T-helper 17 cell (primary cell): ENCODE measurements at regions not wholly inside any gene's neighbourhood (a gene's known extent, or its start where the extent isn't known, plus 50 kb on each side); places are given as distances from the start of the nearest gene placed in this dataset.

ENCODE experiments used
- ATAC-seq: fragments of 150-1000 bp; cut with Tn5 transposase; 2 replicates; pipeline ENCODE4 v1.10.0; 2021; ENCODE audit warnings: mild to moderate bottlenecking, moderate library complexity
- DNase-seq, 3 donors: peaks; one replicate each; pipeline versions ENCODE4 v3.0.0 to v3.0.0-alpha.2; 2020 to 2021
- H3K9me3 ChIP-seq: one replicate; pipeline ENCODE4 v1.7.0; 2013; ENCODE audit warnings: low read length, mild to moderate bottlenecking; ENCODE audit not compliant: control insufficient read depth, poor library complexity, severe bottlenecking
- H3K27ac Mint-ChIP-seq: one replicate; pipeline ENCODE4 v1.8.0; 2022; ENCODE audit warnings: mild to moderate bottlenecking, moderate library complexity, mixed read lengths
- H3K27me3 Mint-ChIP-seq: one replicate; pipeline ENCODE4 v1.8.0; 2022; ENCODE audit warnings: mixed read lengths
- H3K36me3 Mint-ChIP-seq: one replicate; pipeline ENCODE4 v1.8.0; 2022; ENCODE audit warnings: low read depth, mixed read lengths
- H3K4me1 Mint-ChIP-seq: one replicate; pipeline ENCODE4 v1.8.0; 2022; ENCODE audit warnings: mild to moderate bottlenecking, mixed read lengths
- H3K4me3 Mint-ChIP-seq: one replicate; pipeline ENCODE4 v1.8.0; 2022; ENCODE audit warnings: mild to moderate bottlenecking, moderate library complexity, mixed read lengths

GRCh38 chr7:142698429-142698828 lies 50.8 kb upstream of the PRSS1 start:
- Mint-ChIP-seq H3K27me3 (no peaks in the 10 kb centered on the region), H3K4me1 (peaks cover 18% of the 10 kb centered on the region), H3K27ac (no peak overlapping the region), H3K36me3 (no peaks in the 10 kb centered on the region), H3K4me3 (no peak overlapping the region)
- ATAC-seq (no peak), DNase-seq (no peak)
- no peaks in the 10 kb centered on the region for H3K9me3 ChIP-seq

DNA sequence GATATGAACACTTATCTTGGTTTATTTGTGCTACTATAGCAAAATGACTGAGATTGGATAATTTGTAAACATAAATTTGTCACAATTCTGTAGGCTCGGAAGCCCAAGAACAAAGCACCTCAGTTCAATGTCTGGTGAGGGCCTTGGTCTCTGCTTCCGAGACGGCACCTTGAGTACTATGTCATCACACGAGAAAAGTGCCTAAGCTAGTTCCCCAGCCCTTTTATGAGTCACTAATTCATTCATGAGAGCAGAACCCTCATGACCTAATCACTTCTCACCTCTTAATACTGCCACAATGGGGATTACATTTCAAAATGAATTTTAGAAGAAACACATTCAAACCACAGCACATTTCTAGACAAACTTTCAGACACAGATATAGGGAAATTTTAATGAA lies 52.0 kb upstream of the PRSS1 start:
- H3K36me3 Mint-ChIP-seq = no peaks in the 10 kb centered on the region
- H3K4me3 Mint-ChIP-seq = no peak overlapping the region
- peaks cover 13% of the 10 kb centered on the region for H3K4me1 Mint-ChIP-seq
- DNase-seq = no peak
- no peaks in the 10 kb centered on the region for H3K27me3 Mint-ChIP-seq
- no peaks in the 10 kb centered on the region for H3K9me3 ChIP-seq
- H3K27ac Mint-ChIP-seq = no peak overlapping the region
- no peak for ATAC-seq

GRCh38 chr7:142696456-142697179 lies 52.7 kb upstream of the PRSS1 start:
- DNase-seq (no peak), ATAC-seq (no peak)
- H3K27me3 Mint-ChIP-seq = no peaks in the 10 kb centered on the region
- no peak overlapping the region for H3K27ac Mint-ChIP-seq
- H3K4me1 Mint-ChIP-seq = peaks cover 11% of the 10 kb centered on the region
- no peaks in the 10 kb centered on the region for H3K36me3 Mint-ChIP-seq
- no peaks in the 10 kb centered on the region for H3K9me3 ChIP-seq
- H3K4me3 Mint-ChIP-seq = no peak overlapping the region

DNA sequence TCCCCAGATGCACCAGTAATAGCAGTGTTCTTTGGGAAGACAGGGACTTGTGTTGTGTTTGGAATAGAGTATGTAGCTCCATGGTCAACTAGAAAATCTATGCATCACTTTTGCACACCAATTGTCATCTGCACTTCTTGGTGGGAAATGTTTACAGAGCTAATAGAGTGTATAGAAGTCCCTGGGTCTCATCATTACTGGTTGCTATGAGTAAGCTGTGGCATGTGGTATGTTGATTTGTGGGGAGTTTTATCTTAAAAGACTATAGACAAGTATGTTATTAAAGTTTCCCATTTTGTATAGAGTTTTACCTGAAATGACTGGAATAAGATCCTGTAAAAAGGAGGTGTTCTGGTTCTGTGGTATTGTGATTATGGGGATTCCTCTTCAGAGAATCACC lies 55.4 kb upstream of the PRSS1 start:
- peaks cover 4% of the 10 kb centered on the region for H3K4me1 Mint-ChIP-seq
- no peaks in the 10 kb centered on the region for H3K27me3 Mint-ChIP-seq
- DNase-seq (no peak), ATAC-seq (no peak)
- no peaks in the 10 kb centered on the region for H3K36me3 Mint-ChIP-seq
- H3K9me3 ChIP-seq = no peaks in the 10 kb centered on the region
- no peak overlapping the region for H3K4me3 Mint-ChIP-seq
- H3K27ac Mint-ChIP-seq = no peak overlapping the region

DNA sequence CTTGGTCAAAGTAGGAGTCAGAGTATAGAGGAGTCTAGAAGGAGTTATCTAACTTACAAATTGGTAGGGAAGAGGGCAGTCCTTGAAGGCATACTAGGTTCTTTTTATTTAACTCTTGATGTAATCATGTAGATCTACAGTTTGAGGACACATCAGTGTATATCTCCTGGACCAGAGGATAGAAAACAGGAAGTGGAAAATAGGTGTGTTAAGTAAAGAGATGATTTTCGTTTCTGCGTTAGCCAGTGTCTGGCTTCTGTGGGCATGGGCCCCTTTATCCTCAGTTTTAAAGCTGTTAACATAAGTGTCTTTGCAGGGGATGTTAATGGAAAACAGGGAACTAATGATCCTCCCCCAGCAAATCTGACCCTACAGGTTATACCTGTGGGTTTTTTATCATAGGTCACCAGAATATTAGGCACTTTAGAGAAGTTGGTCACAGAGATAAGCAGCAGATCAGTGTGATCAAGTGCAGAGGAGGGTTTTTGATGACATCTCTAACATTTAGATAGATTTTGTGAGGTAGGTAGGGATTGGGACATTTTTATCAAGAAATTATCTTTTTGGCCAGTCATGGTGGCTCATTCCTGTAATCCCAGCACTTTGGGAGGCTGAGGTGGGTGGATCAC lies 58.6 kb upstream of the PRSS1 start:
- no peak for DNase-seq
- H3K4me3 Mint-ChIP-seq = no peak overlapping the region
- no peaks in the 10 kb centered on the region for H3K9me3 ChIP-seq
- H3K27ac Mint-ChIP-seq = no peak overlapping the region
- ATAC-seq = no peak
- no peaks in the 10 kb centered on the region for H3K27me3 Mint-ChIP-seq
- H3K36me3 Mint-ChIP-seq = no peaks in the 10 kb centered on the region
- H3K4me1 Mint-ChIP-seq = peaks cover 11% of the 10 kb centered on the region

- H3K9me3 ChIP-seq = no peaks in the 10 kb centered on the region
Measured at GRCh38 chr7:142689439-142690120, 59.7 kb upstream of the PRSS1 start.

GRCh38 chr7:142685877-142686508 lies 63.3 kb upstream of the PRSS1 start:
- no peak for DNase-seq
- no peaks in the 10 kb centered on the region for H3K9me3 ChIP-seq
- ATAC-seq = peak; percentile 49
- no peak overlapping the region for H3K4me3 Mint-ChIP-seq
- no peaks in the 10 kb centered on the region for H3K27me3 Mint-ChIP-seq
- peak overlapping the region; percentile 24 for H3K27ac Mint-ChIP-seq
- no peaks in the 10 kb centered on the region for H3K36me3 Mint-ChIP-seq
- peaks cover 15% of the 10 kb centered on the region for H3K4me1 Mint-ChIP-seq

More at GRCh38 chr7:142689439-142690120, 59.7 kb upstream of the PRSS1 start:
- Mint-ChIP-seq H3K27me3 (no peaks in the 10 kb centered on the region), H3K4me3 (peak overlapping the region; percentile 55), H3K4me1 (peaks cover 15% of the 10 kb centered on the region), H3K36me3 (no peaks in the 10 kb centered on the region), H3K27ac (peak overlapping the region; percentile 72)
- ATAC-seq (no peak), DNase-seq (no peak)

- DNase-seq = no peak
- peaks cover 9% of the 10 kb centered on the region for H3K4me1 Mint-ChIP-seq
- no peak overlapping the region for H3K27ac Mint-ChIP-seq
- H3K36me3 Mint-ChIP-seq = no peaks in the 10 kb centered on the region
- ATAC-seq = no peak
- H3K27me3 Mint-ChIP-seq = no peaks in the 10 kb centered on the region
- no peak overlapping the region for H3K4me3 Mint-ChIP-seq
- no peaks in the 10 kb centered on the region for H3K9me3 ChIP-seq
Measured at GRCh38 chr7:142681314-142682092, 67.8 kb upstream of the PRSS1 start.

DNA sequence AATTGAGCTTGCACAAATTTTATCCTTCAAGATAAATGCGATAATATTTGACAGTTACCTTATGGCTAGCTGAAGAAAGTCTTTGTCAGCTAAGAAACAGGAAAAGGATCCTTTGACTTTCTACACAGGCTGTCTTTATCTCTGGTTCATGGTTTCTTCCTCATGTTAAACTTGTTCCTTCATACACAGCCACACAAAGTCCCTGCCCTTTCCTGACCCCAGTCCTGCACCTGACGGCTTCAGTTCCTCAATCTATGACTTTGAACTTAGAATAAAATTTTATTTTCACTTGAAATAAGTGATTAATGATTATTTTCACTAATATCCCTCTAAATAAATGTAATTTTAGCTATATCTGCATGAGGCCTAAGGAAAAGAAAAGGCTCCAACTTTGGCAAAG lies 77.8 kb upstream of the PRSS1 start:
- Mint-ChIP-seq H3K27ac (peak overlapping the region; percentile 69), H3K4me3 (peak overlapping the region; percentile 33), H3K36me3 (no peaks in the 10 kb centered on the region), H3K4me1 (peaks cover 17% of the 10 kb centered on the region), H3K27me3 (no peaks in the 10 kb centered on the region)
- no peak for DNase-seq
- H3K9me3 ChIP-seq = no peaks in the 10 kb centered on the region
- no peak for ATAC-seq

GRCh38 chr7:142670511-142670910 lies 78.8 kb upstream of the PRSS1 start:
- H3K36me3 Mint-ChIP-seq = no peaks in the 10 kb centered on the region
- H3K4me1 Mint-ChIP-seq = peaks cover 17% of the 10 kb centered on the region
- peak overlapping the region; percentile 33 for H3K4me3 Mint-ChIP-seq
- H3K27me3 Mint-ChIP-seq = no peaks in the 10 kb centered on the region
- DNase-seq (no peak), ATAC-seq (no peak)
- no peaks in the 10 kb centered on the region for H3K9me3 ChIP-seq
- H3K27ac Mint-ChIP-seq = peak overlapping the region; percentile 69

- Mint-ChIP-seq H3K36me3 (no peaks in the 10 kb centered on the region), H3K4me3 (peak overlapping the region; percentile 9), H3K27me3 (no peaks in the 10 kb centered on the region), H3K4me1 (peaks cover 17% of the 10 kb centered on the region), H3K27ac (no peak overlapping the region)
- ATAC-seq = peak; percentile 35
- no peak for DNase-seq
- H3K9me3 ChIP-seq = no peaks in the 10 kb centered on the region
Measured at GRCh38 chr7:142669074-142669654, 80.1 kb upstream of the PRSS1 start.

GRCh38 chr7:142668495-142668894 lies 80.8 kb upstream of the PRSS1 start:
- ATAC-seq (no peak), DNase-seq (no peak)
- Mint-ChIP-seq H3K27ac (no peak overlapping the region), H3K4me3 (no peak overlapping the region), H3K27me3 (no peaks in the 10 kb centered on the region), H3K4me1 (peaks cover 17% of the 10 kb centered on the region), H3K36me3 (no peaks in the 10 kb centered on the region)
- H3K9me3 ChIP-seq = no peaks in the 10 kb centered on the region
